NCI-H524 (cell line): ENCODE measurements at regions not wholly inside any gene's neighbourhood (a gene's known extent, or its start where the extent isn't known, plus 50 kb on each side); places are given as distances from the start of the nearest gene placed in this dataset.
A peak's percentile ranks its signal among the peaks of the same experiment; 100 is the strongest.
"Not testable (repeated sequence)": the region's sequence is repeated elsewhere in the genome, so short reads cannot be mapped to it uniquely, and the experiment has no call there.

Source experiments
- DNase-seq, 2 experiments: peaks; one replicate each; lab custom pipeline; 2025; lab: John Stamatoyannopoulos, UW

- no peak for DNase-seq
Observed at GRCh38 chr10:124213471-124213870, 120.1 kb upstream of the CHST15 start.

- DNase-seq: no peak
Observed at GRCh38 chr10:124212702-124213101, 119.3 kb upstream of the CHST15 start.

- DNase-seq: no peak
Observed at GRCh38 chr10:124211921-124212320, 118.5 kb upstream of the CHST15 start.

GRCh38 chr10:124210263-124210662 is 116.9 kb upstream of the CHST15 start:
- DNase-seq: no peak

GRCh38 chr10:124207391-124207790 is 114.0 kb upstream of the CHST15 start:
- DNase-seq: no peak

- no peak for DNase-seq
Observed at GRCh38 chr10:124206616-124207015, 113.2 kb upstream of the CHST15 start.

GRCh38 chr10:124205432-124205831 is 112.0 kb upstream of the CHST15 start:
- DNase-seq: no peak

- DNase-seq: peak; percentile 1 to 35
Observed at GRCh38 chr10:124204726-124205125, 111.3 kb upstream of the CHST15 start.

- no peak for DNase-seq
Observed at GRCh38 chr10:124200011-124200410, 106.6 kb upstream of the CHST15 start.

- no peak for DNase-seq
Observed at GRCh38 chr10:124198871-124199270, 105.5 kb upstream of the CHST15 start.

- DNase-seq: no peak
Observed at GRCh38 chr10:124198125-124198501, 104.7 kb upstream of the CHST15 start.

- no peak for DNase-seq
Observed at GRCh38 chr10:124197371-124198124, 104.2 kb upstream of the CHST15 start.

- no peak for DNase-seq
Observed at GRCh38 chr10:124196659-124197058, 103.3 kb upstream of the CHST15 start.

- no peak for DNase-seq
Observed at GRCh38 chr10:124194199-124194824, 100.9 kb upstream of the CHST15 start.

GRCh38 chr10:124193309-124193696 is 99.9 kb upstream of the CHST15 start:
- DNase-seq: no peak

- not testable (repeated sequence) for DNase-seq
Observed at GRCh38 chr10:124192664-124193308, 99.4 kb upstream of the CHST15 start.

- not testable (repeated sequence) for DNase-seq
Observed at GRCh38 chr10:124190476-124190875, 97.1 kb upstream of the CHST15 start.

GRCh38 chr10:124186956-124187355 is 93.6 kb upstream of the CHST15 start:
- DNase-seq: no peak

- no peak for DNase-seq
Observed at GRCh38 chr10:124185084-124185483, 91.7 kb upstream of the CHST15 start.

- DNase-seq: no peak
Observed at GRCh38 chr10:124184208-124184830, 90.9 kb upstream of the CHST15 start.

- no peak for DNase-seq
Observed at GRCh38 chr10:124183617-124184016, 90.2 kb upstream of the CHST15 start.

- no peak for DNase-seq
Observed at GRCh38 chr10:124182088-124182541, 88.7 kb upstream of the CHST15 start.

- no peak for DNase-seq
Observed at GRCh38 chr10:124181656-124182055, 88.3 kb upstream of the CHST15 start.
